ENCODE measurements at regions not wholly inside any gene's neighbourhood (a gene's known extent, or its start where the extent isn't known, plus 50 kb on each side); places are given as distances from the start of the nearest gene placed in this dataset.

- TF ChIP-seq, protein P1, sequence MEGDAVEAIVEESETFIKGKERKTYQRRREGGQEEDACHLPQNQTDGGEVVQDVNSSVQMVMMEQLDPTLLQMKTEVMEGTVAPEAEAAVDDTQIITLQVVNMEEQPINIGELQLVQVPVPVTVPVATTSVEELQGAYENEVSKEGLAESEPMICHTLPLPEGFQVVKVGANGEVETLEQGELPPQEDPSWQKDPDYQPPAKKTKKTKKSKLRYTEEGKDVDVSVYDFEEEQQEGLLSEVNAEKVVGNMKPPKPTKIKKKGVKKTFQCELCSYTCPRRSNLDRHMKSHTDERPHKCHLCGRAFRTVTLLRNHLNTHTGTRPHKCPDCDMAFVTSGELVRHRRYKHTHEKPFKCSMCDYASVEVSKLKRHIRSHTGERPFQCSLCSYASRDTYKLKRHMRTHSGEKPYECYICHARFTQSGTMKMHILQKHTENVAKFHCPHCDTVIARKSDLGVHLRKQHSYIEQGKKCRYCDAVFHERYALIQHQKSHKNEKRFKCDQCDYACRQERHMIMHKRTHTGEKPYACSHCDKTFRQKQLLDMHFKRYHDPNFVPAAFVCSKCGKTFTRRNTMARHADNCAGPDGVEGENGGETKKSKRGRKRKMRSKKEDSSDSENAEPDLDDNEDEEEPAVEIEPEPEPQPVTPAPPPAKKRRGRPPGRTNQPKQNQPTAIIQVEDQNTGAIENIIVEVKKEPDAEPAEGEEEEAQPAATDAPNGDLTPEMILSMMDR (IDR thresholded peaks at IDR 0.05) = no peak
- no peak for TF ChIP-seq EZH2phosphoT487 (IDR thresholded peaks at IDR 0.05)
These were observed 77.7 kb upstream of the GADD45A start for GRCh38 chr1:67607286-67607685.
